ENCODE measurements at regions not wholly inside any gene's neighbourhood (a gene's known extent, or its start where the extent isn't known, plus 50 kb on each side); places are given as distances from the start of the nearest gene placed in this dataset.
"Not testable (repeated sequence)": the region's sequence is repeated elsewhere in the genome, so short reads cannot be mapped to it uniquely, and the experiment has no call there.

DNA sequence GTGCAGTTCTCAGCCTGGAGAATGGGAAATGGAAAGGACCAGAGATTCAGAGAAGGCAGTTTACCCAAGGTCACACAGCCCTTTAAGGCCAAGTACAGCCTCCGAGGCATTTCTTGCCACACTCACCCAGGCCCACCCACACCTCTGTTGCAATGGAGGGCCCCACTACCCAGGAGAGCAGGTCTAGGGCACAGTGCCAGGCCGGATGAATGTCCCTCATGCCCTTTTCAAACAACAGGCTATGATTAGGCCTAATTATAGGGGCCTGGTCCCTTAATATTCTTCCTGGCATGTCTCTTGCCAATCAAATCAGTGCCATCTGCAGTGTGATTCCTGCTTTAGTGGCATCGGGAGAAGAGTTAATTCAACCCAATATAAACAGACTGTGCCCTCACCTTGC is 195.3 kb downstream of the KLRB1 start:
- in situ Hi-C loops (cut with HindIII; ENCODE audit: low sequenced_read_pairs) = not testable (repeated sequence)

GRCh38 chr12:9411616-9412268 is 196.0 kb downstream of the KLRB1 start:
- in situ Hi-C loops (cut with HindIII; ENCODE audit: low sequenced_read_pairs) = not testable (repeated sequence)

DNA sequence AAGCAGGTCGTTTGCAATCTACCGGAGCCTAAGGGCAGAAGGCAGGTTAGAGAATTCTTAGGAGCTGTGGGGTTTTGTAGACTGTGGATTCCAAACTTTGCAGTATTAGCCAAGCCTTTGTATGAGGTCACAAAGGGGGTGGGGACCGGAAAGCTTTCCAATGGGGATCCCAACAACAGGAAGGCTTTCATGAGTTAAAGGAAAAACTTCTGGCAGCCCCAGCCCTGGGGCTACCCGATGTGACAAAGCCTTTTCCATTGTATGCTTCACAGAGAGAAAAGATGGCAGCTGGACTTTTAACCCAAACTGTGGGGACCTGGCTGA is 199.2 kb upstream of the PZP start:
- in situ Hi-C loops (cut with HindIII; ENCODE audit: low sequenced_read_pairs) = not testable (repeated sequence)

DNA sequence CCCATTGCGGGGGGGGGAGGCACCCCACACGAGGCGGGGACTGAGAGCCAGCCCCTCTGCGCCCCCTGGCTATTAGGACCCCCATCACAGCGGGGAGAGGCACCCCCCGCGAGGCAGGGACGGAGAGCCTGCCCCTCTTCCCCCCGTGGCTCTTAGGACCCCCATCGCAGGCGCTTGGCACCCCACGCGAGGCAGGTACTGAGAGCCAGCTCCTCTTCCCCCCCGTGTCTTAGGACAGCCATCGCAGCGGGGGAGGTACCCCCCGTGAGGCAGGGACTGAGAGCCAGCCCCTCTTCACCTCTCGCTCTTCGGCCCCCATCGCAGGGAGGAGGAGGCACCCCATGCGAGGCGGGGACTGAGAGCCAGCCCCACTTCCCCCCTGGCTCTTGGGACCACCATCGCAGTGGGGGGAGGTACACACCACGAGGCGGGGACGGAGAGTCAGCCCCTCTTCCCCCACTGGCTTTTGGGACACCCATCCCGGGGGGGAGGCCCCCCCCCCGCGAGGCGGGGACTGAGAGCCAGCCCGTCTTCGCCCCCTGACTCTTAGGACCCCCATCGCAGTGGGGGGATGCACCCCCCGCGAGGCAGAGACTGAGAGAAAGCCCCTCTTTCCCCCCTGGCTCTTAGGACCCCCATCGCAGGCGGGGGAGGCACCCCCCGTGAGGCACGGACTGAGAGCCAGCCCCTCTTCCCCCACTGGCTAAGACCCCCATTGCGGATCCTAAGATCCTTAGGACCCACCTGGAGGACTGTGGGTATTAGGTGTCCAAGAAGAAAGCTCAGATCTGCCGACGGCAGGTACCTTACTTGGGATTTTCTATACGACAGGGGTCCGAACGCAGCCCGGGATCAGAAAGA is 198.6 kb upstream of the PZP start:
- in situ Hi-C loops (cut with HindIII; ENCODE audit: low sequenced_read_pairs) = no loop called here

- in situ Hi-C loops (cut with HindIII; ENCODE audit: low sequenced_read_pairs) = no loop called here
Observed at GRCh38 chr12:9405886-9406563, 197.8 kb upstream of the PZP start.

GRCh38 chr12:9404469-9405260 is 196.5 kb upstream of the PZP start:
- in situ Hi-C loops (cut with HindIII; ENCODE audit: low sequenced_read_pairs) = no loop called here

GRCh38 chr12:9404031-9404430 is 195.8 kb upstream of the PZP start:
- in situ Hi-C loops (cut with HindIII; ENCODE audit: low sequenced_read_pairs) = no loop called here

DNA sequence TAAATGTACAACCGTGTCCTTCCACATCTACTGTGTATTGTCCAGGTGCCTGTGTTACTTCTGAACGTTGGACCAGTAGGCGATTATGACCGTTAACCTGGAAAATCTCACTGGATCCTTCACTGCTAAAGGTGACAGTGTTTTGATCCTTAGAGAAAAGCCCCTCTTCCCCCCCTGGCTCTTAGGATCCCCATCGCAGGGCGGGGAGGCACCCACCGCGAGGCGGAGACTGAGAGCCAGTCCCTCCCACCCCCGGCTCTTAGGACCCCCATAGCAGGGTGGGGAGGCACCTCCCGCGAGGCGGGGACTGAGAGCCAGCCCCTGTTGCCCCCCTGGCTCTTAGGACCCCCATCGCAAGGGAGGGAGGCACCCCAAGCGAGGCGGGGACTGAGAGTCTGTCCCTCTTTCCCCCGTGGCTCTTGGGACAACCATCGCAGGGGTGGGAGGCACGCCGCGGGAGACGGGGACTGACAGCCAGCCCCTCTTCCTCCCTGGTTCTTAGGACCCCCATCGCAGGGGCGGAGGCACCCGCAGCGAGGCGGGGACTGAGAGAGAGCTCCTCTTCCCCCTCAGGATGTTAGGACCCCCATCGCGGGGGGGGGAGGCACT is 194.3 kb upstream of the PZP start:
- in situ Hi-C loops (cut with HindIII; ENCODE audit: low sequenced_read_pairs) = not testable (repeated sequence)

GRCh38 chr12:9396367-9396766 is 188.2 kb upstream of the PZP start:
- in situ Hi-C loops (cut with HindIII; ENCODE audit: low sequenced_read_pairs) = not testable (repeated sequence)

GRCh38 chr12:9395220-9395619 is 187.0 kb upstream of the PZP start:
- in situ Hi-C loops (cut with HindIII; ENCODE audit: low sequenced_read_pairs) = not testable (repeated sequence)

- in situ Hi-C loops (cut with HindIII; ENCODE audit: low sequenced_read_pairs) = no loop called here
Observed at GRCh38 chr12:9392842-9393241, 184.6 kb upstream of the PZP start.

DNA sequence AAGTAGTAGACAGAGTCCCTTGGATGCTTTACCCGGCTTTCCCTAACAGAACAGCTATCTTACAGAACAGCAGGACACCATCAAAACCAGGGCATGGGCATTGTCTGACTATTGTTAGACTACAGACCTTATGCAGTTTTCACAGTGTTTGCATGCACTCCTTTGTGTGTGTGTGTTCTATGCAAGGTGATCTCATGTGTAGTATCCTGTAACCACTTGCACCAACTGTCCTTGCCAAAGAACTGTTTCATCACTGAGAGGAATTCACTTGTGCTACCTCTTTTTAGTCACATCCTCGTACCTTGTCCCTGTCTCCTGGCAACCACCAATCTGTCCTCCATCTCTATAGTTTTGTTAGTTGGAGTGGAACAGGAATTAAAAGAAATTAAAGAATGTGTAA is 183.6 kb upstream of the PZP start:
- in situ Hi-C loops (cut with HindIII; ENCODE audit: low sequenced_read_pairs) = no loop called here

GRCh38 chr12:9390761-9391160 is 182.6 kb upstream of the PZP start:
- in situ Hi-C loops (cut with HindIII; ENCODE audit: low sequenced_read_pairs) = no loop called here

DNA sequence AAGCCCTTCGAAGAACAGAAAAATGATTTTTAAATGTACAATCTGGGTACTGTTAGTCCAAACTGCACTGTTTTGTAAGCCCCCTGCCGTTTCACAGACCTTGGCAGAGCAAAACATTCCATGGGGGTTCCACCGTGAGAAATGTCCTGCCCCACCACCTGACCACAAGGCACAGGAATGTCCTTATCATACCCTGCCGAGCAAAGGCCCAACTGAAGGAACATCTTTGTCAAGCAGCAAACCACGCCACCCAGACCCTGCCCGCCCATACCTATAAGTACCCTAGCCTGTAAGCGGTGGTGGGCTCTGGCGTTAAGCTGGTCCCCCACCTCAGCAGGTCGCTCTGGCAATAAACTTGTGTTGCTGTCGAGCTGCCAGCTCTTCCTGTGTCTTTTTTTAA is 181.6 kb upstream of the PZP start:
- in situ Hi-C loops (cut with HindIII; ENCODE audit: low sequenced_read_pairs) = no loop called here

DNA sequence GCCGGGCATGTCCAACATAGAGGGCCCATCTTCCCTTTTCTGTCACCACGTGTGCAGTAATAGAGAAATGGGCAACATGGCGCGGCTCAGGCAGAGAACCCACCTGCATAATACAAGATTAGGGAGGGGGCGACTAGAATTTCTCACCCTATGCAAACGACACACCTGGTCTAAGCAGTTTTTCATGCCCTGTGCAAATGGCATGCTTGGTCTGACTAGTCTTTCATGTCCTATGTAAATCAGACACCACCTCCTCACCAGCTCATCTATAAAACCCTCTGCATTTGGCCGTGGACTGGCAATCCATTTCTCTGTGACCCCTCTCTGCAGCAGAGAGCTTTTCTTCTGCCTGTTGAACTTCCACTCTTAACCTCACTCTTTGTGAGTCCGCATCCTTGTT is 180.2 kb upstream of the PZP start:
- in situ Hi-C loops (cut with HindIII; ENCODE audit: low sequenced_read_pairs) = no loop called here

DNA sequence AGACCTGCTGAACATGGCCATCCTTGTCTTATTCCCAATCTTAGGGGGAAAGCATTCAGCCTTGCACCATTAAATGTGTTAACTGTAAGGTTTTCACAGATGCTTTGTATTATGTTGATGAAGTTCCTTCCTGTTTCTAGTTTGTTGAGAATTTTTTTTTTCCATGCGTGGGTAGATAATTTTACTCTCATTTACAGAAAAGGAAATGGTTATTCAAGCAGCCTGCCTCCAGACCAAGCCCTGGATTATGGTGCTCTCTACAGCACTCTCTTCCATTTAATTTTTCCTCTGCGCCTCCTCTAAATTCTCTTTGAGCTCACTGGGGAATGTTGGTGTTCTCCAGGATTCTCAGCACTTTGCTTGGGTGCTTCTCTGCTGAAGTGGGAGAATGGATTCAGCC is 179.3 kb upstream of the PZP start:
- in situ Hi-C loops (cut with HindIII; ENCODE audit: low sequenced_read_pairs) = no loop called here

- in situ Hi-C loops (cut with HindIII; ENCODE audit: low sequenced_read_pairs) = no loop called here
Observed at GRCh38 chr12:9383585-9383984, 175.4 kb upstream of the PZP start.

DNA sequence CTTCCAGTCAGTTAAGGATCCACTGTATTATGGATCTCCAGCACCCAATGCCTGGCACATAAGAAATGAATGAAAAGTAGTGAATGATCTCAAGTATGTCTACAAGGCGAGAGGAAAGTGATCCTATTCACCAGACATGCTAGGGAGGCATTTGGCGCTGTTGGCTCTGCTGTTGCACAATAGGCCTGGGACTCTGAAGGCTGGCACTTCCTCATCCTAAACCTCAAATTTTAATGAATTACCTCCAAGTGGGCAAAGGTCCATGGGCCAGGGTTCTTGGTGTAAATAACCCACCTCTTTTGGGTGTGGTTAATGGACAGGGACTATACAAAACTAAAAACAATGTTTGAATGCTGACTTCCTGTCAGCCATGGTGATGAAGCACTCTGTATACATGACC is 173.4 kb upstream of the PZP start:
- in situ Hi-C loops (cut with HindIII; ENCODE audit: low sequenced_read_pairs) = no loop called here

DNA sequence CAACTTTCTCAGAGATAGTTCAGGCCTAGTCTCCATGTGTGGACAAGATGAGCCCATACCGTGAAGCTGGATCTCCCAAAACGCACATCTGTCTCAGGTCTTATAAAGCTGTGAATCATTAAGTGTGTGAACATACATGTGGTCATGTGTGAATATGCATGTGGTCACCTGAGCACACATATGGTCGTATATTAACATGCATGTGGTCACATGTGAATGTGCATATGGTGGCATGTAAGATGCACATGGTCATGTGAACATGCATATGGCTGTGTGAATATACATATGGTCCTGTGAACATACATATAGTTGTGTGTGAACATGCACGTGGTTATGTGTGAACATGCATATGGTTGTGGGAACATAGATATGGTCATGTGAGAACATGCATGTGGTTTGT is 172.5 kb upstream of the PZP start:
- in situ Hi-C loops (cut with HindIII; ENCODE audit: low sequenced_read_pairs) = no loop called here

- in situ Hi-C loops (cut with HindIII; ENCODE audit: low sequenced_read_pairs) = loop anchor here (10.0 kb wide), 1 partner anchor 124 kb away; no protein-coding TSS in a partner anchor
Observed at GRCh38 chr12:9379023-9379742, 171.0 kb upstream of the PZP start.

Measured in DLD1 (cell line).